HCT116 (cell line): ENCODE measurements at regions not wholly inside any gene's neighbourhood (a gene's known extent, or its start where the extent isn't known, plus 50 kb on each side); places are given as distances from the start of the nearest gene placed in this dataset.

Source experiments
- ATAC-seq: fragments of 200-7000 bp; cut with Tn5 transposase; 2 replicates; pipeline ENCODE4 v1.9.1; 2020; ENCODE audit warnings: mild to moderate bottlenecking, moderate library complexity
- BruUV-seq: library from RNA; stranded (reverse); fragments of 400-500 nt; replicated peaks from 2 replicates; lab custom pipeline; 2021; lab: Mats Ljungman, UMichigan
- CTCF ChIA-PET: fragments of 300-600 bp; sonication (Branson Sonifier 250); formaldehyde crosslinking; loops from one replicate; lab custom pipeline; 2021; ENCODE audit warnings: antibody characterized with exemption; lab: Charles Lee
- POLR2A ChIA-PET: fragments of 300-600, 350-600 bp; sonication (Branson Sonifier 250); formaldehyde crosslinking; loops from one replicate; lab custom pipeline; 2021; ENCODE audit warnings: antibody characterized with exemption; lab: Charles Lee
- RAD21 ChIA-PET, 2 experiments: fragments of 300-600 bp; sonication (Branson Sonifier 250); formaldehyde crosslinking; loops; one replicate each; lab custom pipeline; 2023; ENCODE audit warnings: low total read pairs in 2 of 2; ENCODE audit not compliant: uncharacterized antibody in 2 of 2, unreplicated experiment in 2 of 2, low non-redundant PET in 1 of 2; lab: Charles Lee
- DNase-seq: peaks from one replicate; pipeline ENCODE4 v3.0.0-alpha.2; 2010; ENCODE audit warnings: low read depth, low spot score
- H2AFZ ChIP-seq: fragments of 200-600 bp; shearing (Covaris generic), sonication (generic); 2 replicates; pipeline ENCODE4 v1.6.1; 2017; ENCODE audit warnings: low read depth, mixed run types, mixed read lengths, antibody characterized with exemption, low read length; ENCODE audit not compliant: poor library complexity, severe bottlenecking
- H3K27ac ChIP-seq: 2 replicates; pipeline ENCODE4 v1.5.1; 2012; ENCODE audit warnings: low read depth, low read length
- H3K27me3 ChIP-seq: fragments of 200-600 bp; sonication (generic); 2 replicates; pipeline ENCODE4 v1.6.1; 2016; ENCODE audit warnings: mixed run types, low read length, mixed read lengths; ENCODE audit not compliant: insufficient read depth
- H3K36me3 ChIP-seq, 2 experiments: fragments of 200-500 bp in 1 of 2; fragments of 200-600 bp in 1 of 2; sonication (Bioruptor generic) in 1 of 2; sonication (generic) in 1 of 2; 2 replicates each; pipeline versions ENCODE4 v1.5.1 to v1.6.1; 2014 to 2016; ENCODE audit warnings: low read length in 2 of 2, inconsistent platforms in 1 of 2, mixed read lengths in 1 of 2, mixed run types in 1 of 2; ENCODE audit not compliant: insufficient read depth in 2 of 2, control insufficient read depth in 1 of 2
- H3K4me1 ChIP-seq, 2 experiments: fragments of 200-600 bp in 1 of 2; sonication (generic) in 1 of 2; 2 replicates each; pipeline versions ENCODE4 v1.5.1 to v1.6.1; 2012 to 2017; ENCODE audit warnings: low read length in 2 of 2, inconsistent platforms in 1 of 2, mild to moderate bottlenecking in 1 of 2, mixed read lengths in 1 of 2, mixed run types in 1 of 2, moderate library complexity in 1 of 2; ENCODE audit not compliant: insufficient read depth in 2 of 2, control insufficient read depth in 1 of 2
- H3K4me2 ChIP-seq: fragments of 200-600 bp; sonication (generic); 2 replicates; pipeline ENCODE4 v1.6.1; 2017; ENCODE audit warnings: mixed run types, low read length, mixed read lengths
- H3K4me3 ChIP-seq, 2 experiments: fragments of 200-600 bp in 1 of 2; sonication (generic) in 1 of 2; replicated peaks in 1 of 2; 2 replicates each; pipeline ENCODE4 v1.5.1; 2011 to 2016; ENCODE audit warnings: low read length in 2 of 2, control low read depth in 1 of 2, low read depth in 1 of 2, mild to moderate bottlenecking in 1 of 2, mixed read lengths in 1 of 2, mixed run types in 1 of 2
- H3K79me2 ChIP-seq: fragments of 200-600 bp; sonication (generic); 2 replicates; pipeline ENCODE4 v1.6.1; 2017; ENCODE audit warnings: mild to moderate bottlenecking, mixed run types, low read length, moderate library complexity, mixed read lengths; ENCODE audit not compliant: insufficient read depth
- H3K9ac ChIP-seq: fragments of 200-600 bp; sonication (generic); 2 replicates; pipeline ENCODE4 v1.6.1; 2016; ENCODE audit warnings: low read length, mixed read lengths
- H3K9me2 ChIP-seq: fragments of 200-600 bp; sonication (generic), shearing (Covaris generic); 2 replicates; pipeline ENCODE4 v1.6.1; 2017; ENCODE audit warnings: mixed run types, mild to moderate bottlenecking, moderate library complexity; ENCODE audit not compliant: insufficient read depth
- H3K9me3 ChIP-seq, 2 experiments: fragments of 200-500 bp in 1 of 2; fragments of 200-600 bp in 1 of 2; sonication (Bioruptor generic) in 1 of 2; sonication (generic) in 1 of 2; 2 replicates each; pipeline ENCODE4 v1.6.1; 2014 to 2017; ENCODE audit warnings: low read length in 2 of 2, mixed read lengths in 2 of 2, inconsistent platforms in 1 of 2, low read depth in 1 of 2, mild to moderate bottlenecking in 1 of 2, mixed run types in 1 of 2, moderate library complexity in 1 of 2; ENCODE audit not compliant: control insufficient read depth in 1 of 2, insufficient read depth in 1 of 2
- H4K20me1 ChIP-seq: fragments of 200-600 bp; sonication (generic), shearing (Covaris generic); 2 replicates; pipeline ENCODE4 v1.6.1; 2017; ENCODE audit warnings: mixed run types, mild to moderate bottlenecking, moderate library complexity; ENCODE audit not compliant: insufficient read depth
- CBX3 ChIP-seq: IDR thresholded peaks from 2 replicates; pipeline ENCODE4 v1.6.1; 2012; ENCODE audit warnings: low read depth
- CEBPB ChIP-seq: IDR thresholded peaks from 2 replicates; pipeline ENCODE4 v1.6.1; 2012; ENCODE audit warnings: low read depth
- ELF1 ChIP-seq: IDR thresholded peaks from 2 replicates; pipeline ENCODE4 v1.6.1; 2012; ENCODE audit warnings: low read depth, borderline replicate concordance
- EZH2 ChIP-seq: fragments of 200-600 bp; sonication (generic); IDR thresholded peaks from 2 replicates; pipeline ENCODE4 v1.6.1; 2017; ENCODE audit warnings: antibody characterized with exemption, mixed run types
- EZH2phosphoT487 ChIP-seq: fragments of 200-600 bp; IDR thresholded peaks from 2 replicates; pipeline ENCODE4 v1.6.1; 2018; ENCODE audit warnings: antibody characterized with exemption, borderline replicate concordance
- JUND ChIP-seq: IDR thresholded peaks from 2 replicates; pipeline ENCODE4 v1.6.1; 2012
- POLR2A ChIP-seq: IDR thresholded peaks from 2 replicates; pipeline ENCODE4 v1.7.0; 2011; ENCODE audit warnings: borderline replicate concordance; ENCODE audit not compliant: insufficient read depth, insufficient read length; ENCODE audit errors: extremely low read depth
- POLR2AphosphoS5 ChIP-seq: IDR thresholded peaks from 2 replicates; pipeline ENCODE4 v1.6.1; 2011; ENCODE audit warnings: mild to moderate bottlenecking, low read depth, low read length, moderate library complexity
- SP1 ChIP-seq: IDR thresholded peaks from 2 replicates; pipeline ENCODE4 v1.6.1; 2012; ENCODE audit warnings: low read depth
- ZFX ChIP-seq: fragments of 450-650 bp; IDR thresholded peaks from 2 replicates; pipeline ENCODE4 v1.6.1; 2017
- ZNF274 ChIP-seq: fragments of 200-500 bp; sonication (Bioruptor generic); IDR thresholded peaks from 2 replicates; pipeline ENCODE4 v1.6.1; 2014; ENCODE audit warnings: mild to moderate bottlenecking, low read depth, low read length, inconsistent platforms
- intact Hi-C: fragments of 100-400 bp; cut with micrococcal nuclease; formaldehyde crosslinking; loops from 2 replicates; pipeline ENCODE4 v1.10.0; 2022
- TF ChIP-seq, protein P1 (sequence below), 3 experiments: fragments of 200-600 bp in 1 of 3; sonication (generic) in 1 of 3; IDR thresholded peaks in 2 of 3; conservative IDR thresholded peaks in 1 of 3; 2 replicates each; pipeline ENCODE4 v1.5.1; 2012 to 2017; ENCODE audit warnings: low read depth in 2 of 3, low read length in 2 of 3, antibody characterized with exemption in 1 of 3, borderline replicate concordance in 1 of 3, control low read depth in 1 of 3, mild to moderate bottlenecking in 1 of 3, mixed read lengths in 1 of 3, mixed run types in 1 of 3, moderate library complexity in 1 of 3; ENCODE audit not compliant: insufficient read depth in 1 of 3
- TF ChIP-seq, protein P2 (sequence below): IDR thresholded peaks from 2 replicates; pipeline ENCODE4 v1.6.1; 2011; ENCODE audit warnings: mild to moderate bottlenecking, low read length, moderate library complexity; ENCODE audit not compliant: insufficient replicate concordance; ENCODE audit errors: extremely low read depth

DNA sequence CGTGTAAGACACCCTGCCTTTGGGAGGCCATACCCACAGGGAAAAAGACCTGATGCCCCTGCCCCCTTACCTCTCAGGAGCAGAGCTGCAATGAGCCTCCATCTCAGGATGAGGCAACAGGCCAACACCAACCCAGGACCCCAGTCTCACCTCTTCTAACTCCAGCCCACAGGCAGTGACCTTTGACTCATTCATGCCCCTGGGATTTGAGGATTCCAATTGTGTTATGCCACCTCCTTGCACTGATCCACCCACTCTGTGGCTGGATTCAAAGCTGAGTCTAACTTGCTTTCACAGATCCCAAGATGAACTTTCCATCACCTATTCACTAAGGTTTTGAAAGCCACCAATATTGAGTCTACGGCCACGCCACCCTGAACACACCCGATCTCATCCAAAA is 64.7 kb downstream of the MINAR1 start:
- Histone ChIP-seq H3K36me3 (no peaks in the 10 kb centered on the region), H3K9me2 (no peaks in the 10 kb centered on the region), H4K20me1 (no peaks in the 10 kb centered on the region), H3K4me2 (no peak overlapping the region), H3K27ac (no peak overlapping the region), H3K79me2 (no peaks in the 10 kb centered on the region), H3K4me1 (no peaks in the 10 kb centered on the region), H3K9ac (no peak overlapping the region), H3K27me3 (peaks cover 24% of the 10 kb centered on the region; the same call in 1 of the 2 replicates), H3K4me3 (no peak overlapping the region), H2AFZ (no peak overlapping the region), H3K9me3 (no peaks in the 10 kb centered on the region)
- DNase-seq: no peak
- POLR2A ChIA-PET: no interaction called here
- BruUV-seq: no TSS peak
- RAD21 ChIA-PET: no interaction called here
- no peak for TF ChIP-seq POLR2A
- TF ChIP-seq EZH2: no peak
- no peak for TF ChIP-seq JUND
- no peak for TF ChIP-seq SP1
- no peak for TF ChIP-seq ELF1
- TF ChIP-seq, protein P1, sequence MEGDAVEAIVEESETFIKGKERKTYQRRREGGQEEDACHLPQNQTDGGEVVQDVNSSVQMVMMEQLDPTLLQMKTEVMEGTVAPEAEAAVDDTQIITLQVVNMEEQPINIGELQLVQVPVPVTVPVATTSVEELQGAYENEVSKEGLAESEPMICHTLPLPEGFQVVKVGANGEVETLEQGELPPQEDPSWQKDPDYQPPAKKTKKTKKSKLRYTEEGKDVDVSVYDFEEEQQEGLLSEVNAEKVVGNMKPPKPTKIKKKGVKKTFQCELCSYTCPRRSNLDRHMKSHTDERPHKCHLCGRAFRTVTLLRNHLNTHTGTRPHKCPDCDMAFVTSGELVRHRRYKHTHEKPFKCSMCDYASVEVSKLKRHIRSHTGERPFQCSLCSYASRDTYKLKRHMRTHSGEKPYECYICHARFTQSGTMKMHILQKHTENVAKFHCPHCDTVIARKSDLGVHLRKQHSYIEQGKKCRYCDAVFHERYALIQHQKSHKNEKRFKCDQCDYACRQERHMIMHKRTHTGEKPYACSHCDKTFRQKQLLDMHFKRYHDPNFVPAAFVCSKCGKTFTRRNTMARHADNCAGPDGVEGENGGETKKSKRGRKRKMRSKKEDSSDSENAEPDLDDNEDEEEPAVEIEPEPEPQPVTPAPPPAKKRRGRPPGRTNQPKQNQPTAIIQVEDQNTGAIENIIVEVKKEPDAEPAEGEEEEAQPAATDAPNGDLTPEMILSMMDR (IDR thresholded peaks at IDR 0.05 in 2 of 3, conservative IDR thresholded peaks at IDR 0.05 in 1 of 3; ENCODE audit: borderline replicate concordance in 1 of 3, insufficient read depth in 1 of 3, low read depth in 2 of 3, low read length in 2 of 3): no peak
- no peak for TF ChIP-seq POLR2AphosphoS5
- TF ChIP-seq, protein P2, sequence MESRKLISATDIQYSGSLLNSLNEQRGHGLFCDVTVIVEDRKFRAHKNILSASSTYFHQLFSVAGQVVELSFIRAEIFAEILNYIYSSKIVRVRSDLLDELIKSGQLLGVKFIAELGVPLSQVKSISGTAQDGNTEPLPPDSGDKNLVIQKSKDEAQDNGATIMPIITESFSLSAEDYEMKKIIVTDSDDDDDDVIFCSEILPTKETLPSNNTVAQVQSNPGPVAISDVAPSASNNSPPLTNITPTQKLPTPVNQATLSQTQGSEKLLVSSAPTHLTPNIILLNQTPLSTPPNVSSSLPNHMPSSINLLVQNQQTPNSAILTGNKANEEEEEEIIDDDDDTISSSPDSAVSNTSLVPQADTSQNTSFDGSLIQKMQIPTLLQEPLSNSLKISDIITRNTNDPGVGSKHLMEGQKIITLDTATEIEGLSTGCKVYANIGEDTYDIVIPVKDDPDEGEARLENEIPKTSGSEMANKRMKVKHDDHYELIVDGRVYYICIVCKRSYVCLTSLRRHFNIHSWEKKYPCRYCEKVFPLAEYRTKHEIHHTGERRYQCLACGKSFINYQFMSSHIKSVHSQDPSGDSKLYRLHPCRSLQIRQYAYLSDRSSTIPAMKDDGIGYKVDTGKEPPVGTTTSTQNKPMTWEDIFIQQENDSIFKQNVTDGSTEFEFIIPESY: no peak
- TF ChIP-seq ZFX: no peak
- TF ChIP-seq EZH2phosphoT487: no peak
- no peak for TF ChIP-seq CEBPB
- TF ChIP-seq ZNF274: no peak
- no peak for TF ChIP-seq CBX3
- ATAC-seq: no peak
- intact Hi-C loops: no loop called here
- CTCF ChIA-PET: no interaction called here
